ENCODE measurements at regions not wholly inside any gene's neighbourhood (a gene's known extent, or its start where the extent isn't known, plus 50 kb on each side); places are given as distances from the start of the nearest gene placed in this dataset.

DNA sequence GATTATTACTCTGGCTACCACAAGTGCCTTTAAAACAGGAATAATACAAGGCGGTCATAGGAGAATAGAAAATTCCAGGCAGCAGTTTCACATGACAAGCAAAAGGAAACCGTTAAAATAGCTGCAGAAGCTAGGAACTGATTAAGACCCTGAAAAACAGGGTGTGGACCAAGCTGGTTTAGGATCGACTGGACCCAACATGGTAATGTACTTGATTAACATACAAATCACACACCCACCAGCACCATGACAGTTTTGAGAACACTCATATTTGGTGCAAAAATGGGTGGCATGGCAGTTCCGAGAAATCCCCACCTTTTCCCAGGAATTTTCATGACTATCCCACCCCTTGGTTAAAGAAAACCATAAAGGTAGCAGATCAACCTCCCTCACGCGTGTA, 51.9 kb upstream of the TMEM163 start:
- DNase-seq, result no peak

- peak; percentile 51 for DNase-seq
Observed at GRCh38 chr2:134771313-134771801, 52.6 kb upstream of the TMEM163 start.

DNA sequence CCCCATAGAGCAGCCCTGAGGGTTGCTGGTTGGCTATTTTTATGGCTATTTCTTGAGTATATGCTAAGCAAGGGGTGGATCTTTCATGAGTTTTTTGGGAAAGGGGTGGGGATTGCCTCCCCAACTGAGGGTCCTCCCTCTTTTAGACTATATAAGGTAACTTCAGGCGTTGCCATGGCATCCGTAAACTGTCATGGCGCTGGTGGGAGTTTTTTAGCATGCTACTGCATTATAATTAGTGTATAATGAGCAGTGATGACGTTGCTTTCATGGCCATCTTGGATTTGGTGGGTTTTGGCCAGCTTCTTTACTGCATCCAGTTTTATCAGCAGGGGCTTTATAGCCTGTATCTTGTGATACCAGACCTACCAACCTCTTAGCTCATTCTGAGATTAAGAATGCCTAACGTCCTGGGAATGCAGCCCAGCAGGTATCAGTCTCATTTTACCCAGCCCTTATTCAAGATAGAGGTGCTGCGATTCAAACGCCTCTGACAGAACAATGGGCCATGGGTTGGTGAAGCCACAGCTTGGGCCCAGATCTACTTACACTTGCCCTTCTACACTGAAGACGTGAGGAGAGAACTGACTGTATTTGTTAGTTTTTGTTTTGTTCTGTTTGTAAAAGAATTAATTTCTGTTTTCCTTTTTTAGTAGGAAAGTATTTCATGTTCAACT, 53.8 kb upstream of the TMEM163 start:
- DNase-seq, result peak; percentile 34

GRCh38 chr2:134773335-134773734, 54.5 kb upstream of the TMEM163 start:
- DNase-seq, result peak; percentile 32

- DNase-seq, result peak; percentile 29
Observed at GRCh38 chr2:134773759-134774742, 55.3 kb upstream of the TMEM163 start.

DNA sequence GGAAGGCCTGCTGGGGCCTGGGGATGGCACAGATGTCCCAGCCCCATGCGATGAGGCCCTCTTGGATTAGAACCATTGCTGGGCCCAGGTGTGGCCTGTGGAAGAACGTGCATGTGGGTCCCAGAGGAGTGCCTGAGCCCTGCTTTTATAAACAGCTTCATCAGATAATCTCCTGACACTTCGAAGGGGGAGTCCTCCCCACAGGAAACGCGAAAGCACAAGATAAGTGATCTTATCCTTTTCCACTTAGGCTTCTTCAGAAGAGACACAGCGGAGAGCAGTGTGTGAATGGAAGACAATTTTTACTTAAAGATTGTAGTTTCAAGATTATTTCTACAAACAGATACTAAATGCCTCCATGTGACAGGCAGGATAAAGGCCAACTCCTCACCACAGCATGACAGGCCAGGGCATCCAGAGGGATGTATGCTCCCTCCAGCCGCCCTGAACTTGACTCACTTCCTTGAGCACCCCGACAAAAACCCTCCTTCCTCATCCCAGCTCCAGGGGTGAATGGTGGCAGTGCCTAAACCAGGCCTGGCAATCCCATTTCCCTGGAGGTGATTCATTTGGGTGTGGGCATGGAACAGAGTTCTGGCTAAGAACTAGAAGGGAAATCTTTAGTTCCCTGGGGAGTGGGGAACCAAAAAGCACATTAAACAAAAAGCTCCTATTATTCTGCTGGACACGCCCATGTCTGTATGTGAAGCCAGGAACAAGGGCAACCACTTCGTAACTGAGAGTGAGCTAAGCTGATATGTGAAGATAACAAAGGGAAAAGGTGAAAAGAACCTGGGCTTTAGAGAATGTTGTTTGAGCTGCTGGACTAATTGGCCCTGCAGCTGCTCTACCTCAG, 56.2 kb upstream of the TMEM163 start:
- DNase-seq, result peak; percentile 98

DNA sequence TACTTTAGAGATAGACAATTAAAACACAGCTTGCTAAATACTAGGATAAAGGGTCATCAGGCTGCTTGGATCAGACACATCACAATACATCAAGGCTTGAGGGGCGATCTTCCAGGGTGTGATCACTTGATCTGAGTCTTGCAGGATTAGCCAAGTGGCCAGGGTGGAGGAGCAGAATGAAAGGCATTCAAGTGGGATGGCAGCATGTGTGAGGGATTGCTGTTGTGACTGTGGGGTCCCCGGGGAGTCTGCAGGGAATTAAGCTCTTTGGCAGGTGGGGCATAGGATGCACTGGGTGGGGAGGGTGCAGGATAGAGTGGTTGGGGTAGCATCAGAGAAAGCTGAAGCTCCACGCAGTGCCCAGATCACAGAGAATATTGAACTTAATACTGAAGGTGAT, 58.0 kb upstream of the TMEM163 start:
- no peak for DNase-seq

GRCh38 chr2:134777593-134777992, 58.8 kb upstream of the TMEM163 start:
- DNase-seq, result no peak

GRCh38 chr2:134778372-134778771, 59.6 kb upstream of the TMEM163 start:
- DNase-seq, result peak; percentile 73

- DNase-seq, result no peak
Observed at GRCh38 chr2:134780972-134781371, 57.4 kb upstream of the ACMSD start.

GRCh38 chr2:134782107-134782506, 56.3 kb upstream of the ACMSD start:
- no peak for DNase-seq

DNA sequence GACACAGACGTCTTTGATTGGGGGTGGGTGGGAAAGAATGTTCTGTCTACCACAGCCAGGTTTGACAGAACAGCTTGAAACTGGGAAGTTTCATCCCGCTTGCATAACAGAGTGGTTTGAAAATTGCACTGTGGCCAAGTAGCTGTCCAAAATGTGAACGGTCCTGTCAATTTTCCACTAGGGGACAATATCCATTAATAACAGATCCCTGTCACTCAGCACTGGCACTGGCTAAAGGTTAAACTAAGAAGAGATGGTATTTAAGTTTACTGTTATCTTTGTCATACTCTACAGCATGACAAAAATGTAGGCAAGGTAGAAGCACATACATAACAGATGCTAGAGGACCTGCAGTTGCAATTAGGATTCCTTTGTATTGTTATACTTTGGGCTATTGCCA, 55.6 kb upstream of the ACMSD start:
- DNase-seq, result no peak

- DNase-seq, result no peak
Observed at GRCh38 chr2:134783912-134784311, 54.5 kb upstream of the ACMSD start.

- DNase-seq, result no peak
Observed at GRCh38 chr2:134785659-134786430, 52.6 kb upstream of the ACMSD start.

GRCh38 chr2:134788417-134788816, 50.0 kb upstream of the ACMSD start:
- no peak for DNase-seq
